OCI-M1 (cell line): ENCODE measurements at regions not wholly inside any gene's neighbourhood (a gene's known extent, or its start where the extent isn't known, plus 50 kb on each side); places are given as distances from the start of the nearest gene placed in this dataset.
"Not testable (repeated sequence)": the region's sequence is repeated elsewhere in the genome, so short reads cannot be mapped to it uniquely, and the experiment has no call there.

Source experiments
- DNase-seq: peaks from one replicate; lab custom pipeline; 2025; lab: John Stamatoyannopoulos, UW

- not testable (repeated sequence) for DNase-seq
Measured at GRCh38 chr7:55743454-55743717, 119.2 kb downstream of the SEPTIN14 start.

- DNase-seq: not testable (repeated sequence)
Measured at GRCh38 chr7:55742651-55743453, 119.7 kb downstream of the SEPTIN14 start.

GRCh38 chr7:55741721-55742631 lies 120.6 kb downstream of the SEPTIN14 start:
- DNase-seq: not testable (repeated sequence)

- not testable (repeated sequence) for DNase-seq
Measured at GRCh38 chr7:55740633-55741250, 121.8 kb downstream of the SEPTIN14 start.

GRCh38 chr7:55740053-55740452 lies 122.5 kb downstream of the SEPTIN14 start:
- DNase-seq: not testable (repeated sequence)

- DNase-seq: not testable (repeated sequence)
Measured at GRCh38 chr7:55736641-55737221, 125.8 kb downstream of the SEPTIN14 start.

GRCh38 chr7:55733241-55734140 lies 129.1 kb downstream of the SEPTIN14 start:
- DNase-seq: no peak

- no peak for DNase-seq
Measured at GRCh38 chr7:55731931-55732330, 130.6 kb downstream of the SEPTIN14 start.

- DNase-seq: no peak
Measured at GRCh38 chr7:55730197-55730596, 132.4 kb downstream of the SEPTIN14 start.

GRCh38 chr7:55723621-55723941 lies 139.0 kb downstream of the SEPTIN14 start:
- DNase-seq: no peak

GRCh38 chr7:55722874-55723620 lies 139.5 kb downstream of the SEPTIN14 start:
- DNase-seq: not testable (repeated sequence)

GRCh38 chr7:55721004-55721403 lies 141.5 kb downstream of the SEPTIN14 start:
- not testable (repeated sequence) for DNase-seq

- not testable (repeated sequence) for DNase-seq
Measured at GRCh38 chr7:55715247-55715867, 143.1 kb upstream of the VOPP1 start.

GRCh38 chr7:55714370-55714769 lies 142.1 kb upstream of the VOPP1 start:
- not testable (repeated sequence) for DNase-seq

GRCh38 chr7:55710312-55710711 lies 138.0 kb upstream of the VOPP1 start:
- not testable (repeated sequence) for DNase-seq

- DNase-seq: not testable (repeated sequence)
Measured at GRCh38 chr7:55708028-55708427, 135.7 kb upstream of the VOPP1 start.

GRCh38 chr7:55707410-55707809 lies 135.1 kb upstream of the VOPP1 start:
- not testable (repeated sequence) for DNase-seq

- not testable (repeated sequence) for DNase-seq
Measured at GRCh38 chr7:55706451-55707195, 134.3 kb upstream of the VOPP1 start.

- DNase-seq: not testable (repeated sequence)
Measured at GRCh38 chr7:55705728-55706450, 133.6 kb upstream of the VOPP1 start.
